ENCODE measurements at regions not wholly inside any gene's neighbourhood (a gene's known extent, or its start where the extent isn't known, plus 50 kb on each side); places are given as distances from the start of the nearest gene placed in this dataset.

DNA sequence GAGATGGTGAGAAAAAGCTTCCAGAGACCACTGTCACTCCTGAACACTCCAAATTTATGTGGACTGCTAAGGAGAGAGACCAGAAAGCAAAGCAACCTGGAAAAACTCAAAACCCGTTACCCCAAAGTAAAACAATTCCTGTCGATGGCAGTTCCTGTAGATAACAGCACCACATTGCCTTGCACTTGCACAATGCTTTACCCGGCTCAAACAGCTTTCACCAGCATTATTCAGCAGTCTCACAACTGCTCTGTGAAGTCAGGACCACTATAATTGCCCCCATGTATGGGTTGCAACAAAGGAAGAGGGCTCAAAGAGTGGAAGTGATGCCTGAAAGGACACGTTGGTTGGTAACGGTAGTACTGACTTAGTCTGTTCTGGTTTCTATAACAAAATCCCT lies 234.8 kb downstream of the BCOR start:
- Histone ChIP-seq H3K4me3 (ENCODE audit: low read length) (no peak overlapping the region), H3K9me3 (ENCODE audit: control insufficient read depth, insufficient read depth, low read length) (no peaks in the 10 kb centered on the region), H3K36me3 (ENCODE audit: control insufficient read depth, insufficient read depth, low read length) (no peaks in the 10 kb centered on the region), H3K27ac (ENCODE audit: low read length) (no peak overlapping the region), H3K27me3 (ENCODE audit: control insufficient read depth, insufficient read depth, low read length) (no peaks in the 10 kb centered on the region), H3K4me1 (ENCODE audit: control insufficient read depth, insufficient read depth, low read length) (peaks cover 31% of the 10 kb centered on the region)
- Mint-ChIP-seq H3K27me3 (ENCODE audit: low read depth in 2 of 2) (peaks cover 6 to 13% of the 10 kb centered on the region in 2 donors), H3K36me3 (no peaks in the 10 kb centered on the region), H3K4me1 (peaks cover 9 to 28% of the 10 kb centered on the region in 2 donors), H3K4me3 (no peak overlapping the region), H3K9me3 (no peaks in the 10 kb centered on the region), H3K27ac (no peak overlapping the region)
- intact Hi-C loops (cut with micrococcal nuclease): loop anchor here (1.0 kb wide), 1 partner anchor 16 kb away; no protein-coding TSS in a partner anchor
- DNase-seq: no peak
- WGBS (ENCODE audit: insufficient coverage): 84% methylated on average over 3 of the region's 5 CpGs
- TF ChIP-seq, protein P1, sequence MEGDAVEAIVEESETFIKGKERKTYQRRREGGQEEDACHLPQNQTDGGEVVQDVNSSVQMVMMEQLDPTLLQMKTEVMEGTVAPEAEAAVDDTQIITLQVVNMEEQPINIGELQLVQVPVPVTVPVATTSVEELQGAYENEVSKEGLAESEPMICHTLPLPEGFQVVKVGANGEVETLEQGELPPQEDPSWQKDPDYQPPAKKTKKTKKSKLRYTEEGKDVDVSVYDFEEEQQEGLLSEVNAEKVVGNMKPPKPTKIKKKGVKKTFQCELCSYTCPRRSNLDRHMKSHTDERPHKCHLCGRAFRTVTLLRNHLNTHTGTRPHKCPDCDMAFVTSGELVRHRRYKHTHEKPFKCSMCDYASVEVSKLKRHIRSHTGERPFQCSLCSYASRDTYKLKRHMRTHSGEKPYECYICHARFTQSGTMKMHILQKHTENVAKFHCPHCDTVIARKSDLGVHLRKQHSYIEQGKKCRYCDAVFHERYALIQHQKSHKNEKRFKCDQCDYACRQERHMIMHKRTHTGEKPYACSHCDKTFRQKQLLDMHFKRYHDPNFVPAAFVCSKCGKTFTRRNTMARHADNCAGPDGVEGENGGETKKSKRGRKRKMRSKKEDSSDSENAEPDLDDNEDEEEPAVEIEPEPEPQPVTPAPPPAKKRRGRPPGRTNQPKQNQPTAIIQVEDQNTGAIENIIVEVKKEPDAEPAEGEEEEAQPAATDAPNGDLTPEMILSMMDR (IDR thresholded peaks at IDR 0.05): no peak
- ATAC-seq: no peak

DNA sequence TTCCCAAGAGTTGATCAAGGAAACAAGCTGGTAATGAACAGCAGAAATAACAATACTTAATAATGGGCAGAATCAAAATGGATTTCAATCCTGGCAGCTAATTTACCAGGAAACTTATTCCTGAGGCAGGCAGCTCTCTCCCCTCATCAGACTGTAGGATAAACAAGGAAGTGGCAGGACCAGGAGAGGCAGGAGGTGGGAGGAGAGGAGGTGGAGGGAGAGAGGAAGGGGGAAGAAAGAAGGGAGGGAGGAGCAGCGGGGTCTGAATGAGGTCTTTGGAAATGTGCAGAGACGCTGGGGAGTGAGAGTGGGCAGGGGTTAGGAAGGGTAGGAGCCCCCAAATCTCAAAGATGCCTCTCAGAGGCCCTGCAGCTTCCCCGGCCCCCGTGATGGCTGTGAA lies 231.5 kb downstream of the BCOR start:
- no peak for ATAC-seq
- Mint-ChIP-seq H3K4me1 (peaks cover 19 to 26% of the 10 kb centered on the region in 2 donors), H3K36me3 (no peaks in the 10 kb centered on the region), H3K4me3 (no peak overlapping the region), H3K9me3 (no peaks in the 10 kb centered on the region), H3K27ac (peak overlapping the region in 1 of 2 donors; percentile 35), H3K27me3 (ENCODE audit: low read depth in 2 of 2) (peaks cover 6 to 24% of the 10 kb centered on the region in 2 donors)
- TF ChIP-seq, protein P1 (IDR thresholded peaks at IDR 0.05): no peak
- no peak for DNase-seq
- Histone ChIP-seq H3K27me3 (ENCODE audit: control insufficient read depth, insufficient read depth, low read length) (no peaks in the 10 kb centered on the region), H3K4me3 (ENCODE audit: low read length) (no peak overlapping the region), H3K36me3 (ENCODE audit: control insufficient read depth, insufficient read depth, low read length) (no peaks in the 10 kb centered on the region), H3K4me1 (ENCODE audit: control insufficient read depth, insufficient read depth, low read length) (peaks cover 27% of the 10 kb centered on the region), H3K27ac (ENCODE audit: low read length) (no peak overlapping the region), H3K9me3 (ENCODE audit: control insufficient read depth, insufficient read depth, low read length) (no peaks in the 10 kb centered on the region)
- intact Hi-C loops (cut with micrococcal nuclease): no loop called here
- WGBS (ENCODE audit: insufficient coverage): 58% methylated on average over 2 of the region's 4 CpGs

- intact Hi-C loops (cut with micrococcal nuclease): loop anchor here (2.0 kb wide), 1 partner anchor 15 kb away; no protein-coding TSS in a partner anchor
- Mint-ChIP-seq H3K36me3 (no peaks in the 10 kb centered on the region), H3K4me3 (peak overlapping the region; percentile 83), H3K27me3 (ENCODE audit: low read depth in 2 of 2) (peaks cover 20 to 29% of the 10 kb centered on the region in 2 donors), H3K9me3 (no peaks in the 10 kb centered on the region), H3K4me1 (peaks cover 16 to 23% of the 10 kb centered on the region in 2 donors), H3K27ac (peak overlapping the region; percentile 79 to 88)
- DNase-seq (peak; percentile 61 to 83), ATAC-seq (peak; percentile 74 to 92 (median 85))
- Histone ChIP-seq H3K4me1 (ENCODE audit: control insufficient read depth, insufficient read depth, low read length) (peaks cover 28% of the 10 kb centered on the region), H3K36me3 (ENCODE audit: control insufficient read depth, insufficient read depth, low read length) (no peaks in the 10 kb centered on the region), H3K9me3 (ENCODE audit: control insufficient read depth, insufficient read depth, low read length) (no peaks in the 10 kb centered on the region), H3K27me3 (ENCODE audit: control insufficient read depth, insufficient read depth, low read length) (peaks cover 2% of the 10 kb centered on the region), H3K4me3 (ENCODE audit: low read length) (no peak overlapping the region), H3K27ac (ENCODE audit: low read length) (peak overlapping the region; percentile 29)
- 10% methylated on average over 2 of the region's 7 CpGs for WGBS (ENCODE audit: insufficient coverage)
- TF ChIP-seq, protein P1 (IDR thresholded peaks at IDR 0.05): no peak
These were observed 227.7 kb downstream of the BCOR start for GRCh38 chrX:39869846-39870601.

All from natural killer cell (primary cell).